GM23248 (cell line): ENCODE measurements at regions not wholly inside any gene's neighbourhood (a gene's known extent, or its start where the extent isn't known, plus 50 kb on each side); places are given as distances from the start of the nearest gene placed in this dataset.

ENCODE experiments used
- DNase-seq: peaks from one replicate; pipeline ENCODE4 v3.0.0-alpha.2; 2015
- H2AFZ ChIP-seq: fragments of 200-600 bp; sonication (generic); 2 replicates; pipeline ENCODE4 v1.6.1; 2016; ENCODE audit warnings: antibody characterized with exemption
- H3F3A ChIP-seq: fragments of 200-600 bp; sonication (generic); 2 replicates; pipeline ENCODE4 v1.6.1; 2016; ENCODE audit warnings: mild to moderate bottlenecking, antibody characterized with exemption, mixed run types; ENCODE audit not compliant: insufficient read depth
- H3K27ac ChIP-seq: fragments of 200-600 bp; sonication (generic); 2 replicates; pipeline ENCODE4 v1.5.1; 2016; ENCODE audit warnings: mild to moderate bottlenecking
- H3K27me3 ChIP-seq: fragments of 200-600 bp; sonication (generic); replicated peaks from 2 replicates; pipeline ENCODE4 v1.6.1; 2016; ENCODE audit warnings: mild to moderate bottlenecking; ENCODE audit not compliant: insufficient read depth
- H3K36me3 ChIP-seq: fragments of 200-600 bp; sonication (generic); 2 replicates; pipeline ENCODE4 v1.6.1; 2016; ENCODE audit warnings: low read depth, mild to moderate bottlenecking
- H3K4me1 ChIP-seq: fragments of 200-600 bp; sonication (generic); 2 replicates; pipeline ENCODE4 v1.6.1; 2016; ENCODE audit warnings: mild to moderate bottlenecking; ENCODE audit not compliant: insufficient read depth
- H3K4me2 ChIP-seq: fragments of 200-600 bp; sonication (generic); one replicate; pipeline ENCODE4 v1.6.1; 2016; ENCODE audit warnings: mild to moderate bottlenecking; ENCODE audit not compliant: unreplicated experiment
- H3K4me3 ChIP-seq: fragments of 200-600 bp; sonication (generic); 2 replicates; pipeline ENCODE4 v1.5.1; 2016; ENCODE audit warnings: mild to moderate bottlenecking
- H3K79me2 ChIP-seq: fragments of 200-600 bp; sonication (generic); 2 replicates; pipeline ENCODE4 v1.6.1; 2016; ENCODE audit warnings: mild to moderate bottlenecking; ENCODE audit not compliant: insufficient read depth
- H3K9ac ChIP-seq: fragments of 200-600 bp; sonication (generic); 2 replicates; pipeline ENCODE4 v1.6.1; 2016; ENCODE audit warnings: mild to moderate bottlenecking
- H3K9me2 ChIP-seq: fragments of 200-600 bp; sonication (generic); 2 replicates; pipeline ENCODE4 v1.6.1; 2016; ENCODE audit warnings: mixed run types, mild to moderate bottlenecking, moderate library complexity; ENCODE audit not compliant: insufficient read depth
- H3K9me3 ChIP-seq: fragments of 200-600 bp; sonication (generic); one replicate; pipeline ENCODE4 v1.6.1; 2017; ENCODE audit warnings: low read depth
- H4K20me1 ChIP-seq: fragments of 200-600 bp; sonication (generic); 2 replicates; pipeline ENCODE4 v1.6.0; 2016; ENCODE audit not compliant: insufficient read depth
- EZH2 ChIP-seq: fragments of 200-600 bp; sonication (generic); IDR thresholded peaks from 2 replicates; pipeline ENCODE4 v1.6.1; 2018; ENCODE audit warnings: antibody characterized with exemption, mild to moderate bottlenecking; ENCODE audit not compliant: insufficient read depth, poor library complexity, severe bottlenecking
- EZH2phosphoT487 ChIP-seq: fragments of 200-600 bp; sonication (generic); IDR thresholded peaks from 2 replicates; pipeline ENCODE4 v1.6.1; 2018; ENCODE audit warnings: antibody characterized with exemption, moderate library complexity, mild to moderate bottlenecking, low read depth; ENCODE audit not compliant: insufficient read depth
- WGBS, 2 experiments: methylation state at CpG; one replicate each; pipeline ENCODE4 v1.1.6; 2015 to 2017; ENCODE audit warnings: low lambda C conversion rate in 2 of 2, low coverage in 1 of 2; ENCODE audit errors: missing lambda C conversion rate in 2 of 2; 5-methylcytosine and 5-hydroxymethylcytosine counted together
- in situ Hi-C: fragments of 300-500 bp; cut with MboI; formaldehyde crosslinking; loops from 2 replicates; pipeline ENCODE4 v1.15.0; 2020

- H3F3A ChIP-seq, result no peaks in the 10 kb centered on the region
- TF ChIP-seq EZH2 (no peak), EZH2phosphoT487 (no peak)
- in situ Hi-C loops, result no loop called here
- H3K4me3 ChIP-seq, result no peak overlapping the region
- H3K27me3 ChIP-seq, result no peaks in the 10 kb centered on the region
- no peak overlapping the region for H3K4me2 ChIP-seq
- H3K4me1 ChIP-seq, result no peaks in the 10 kb centered on the region
- H3K9me2 ChIP-seq, result no peaks in the 10 kb centered on the region
- H3K36me3 ChIP-seq, result no peaks in the 10 kb centered on the region
- no peak overlapping the region for H2AFZ ChIP-seq
- H4K20me1 ChIP-seq, result no peaks in the 10 kb centered on the region
- no peak for DNase-seq
- no peaks in the 10 kb centered on the region for H3K9me3 ChIP-seq
- H3K9ac ChIP-seq, result no peak overlapping the region
- no peak overlapping the region for H3K27ac ChIP-seq
- H3K79me2 ChIP-seq, result no peaks in the 10 kb centered on the region
Measured at GRCh38 chr2:33933203-33933602, 334.1 kb upstream of the FAM98A start.

DNA sequence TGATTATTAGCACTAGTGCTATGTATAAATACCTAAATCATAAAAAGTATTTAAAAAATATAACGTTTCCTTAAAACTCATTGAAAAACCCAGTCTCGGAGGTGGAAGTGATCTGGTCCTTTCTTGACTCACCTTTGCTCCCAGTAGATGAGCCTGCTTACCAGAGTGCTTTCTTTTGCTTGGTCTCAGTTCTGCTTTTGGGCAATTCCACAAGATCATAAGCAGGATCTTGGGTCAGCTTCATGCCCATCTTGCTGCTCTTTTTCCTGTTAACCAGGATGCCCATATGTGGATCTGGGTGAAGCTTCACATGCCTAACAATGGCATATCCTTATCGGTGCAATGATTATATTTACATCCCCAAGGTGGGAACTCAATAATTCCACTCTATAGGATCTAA is 332.1 kb upstream of the FAM98A start:
- no peak overlapping the region for H2AFZ ChIP-seq
- in situ Hi-C loops, result no loop called here
- DNase-seq, result no peak
- no peaks in the 10 kb centered on the region for H3K4me1 ChIP-seq
- TF ChIP-seq EZH2phosphoT487, result no peak
- TF ChIP-seq EZH2, result no peak
- H3F3A ChIP-seq, result no peaks in the 10 kb centered on the region
- H3K79me2 ChIP-seq, result no peaks in the 10 kb centered on the region
- H3K4me2 ChIP-seq, result no peak overlapping the region
- no peaks in the 10 kb centered on the region for H3K9me2 ChIP-seq
- WGBS, 2 experiments, result 26 to 36% methylated on average over 3 of the region's 3 CpGs
- H3K36me3 ChIP-seq, result no peaks in the 10 kb centered on the region
- H3K27me3 ChIP-seq, result no peaks in the 10 kb centered on the region
- no peak overlapping the region for H3K9ac ChIP-seq
- no peaks in the 10 kb centered on the region for H3K9me3 ChIP-seq
- H3K27ac ChIP-seq, result no peak overlapping the region
- H4K20me1 ChIP-seq, result no peaks in the 10 kb centered on the region
- no peak overlapping the region for H3K4me3 ChIP-seq

- Histone ChIP-seq H3K9ac (no peak overlapping the region), H4K20me1 (no peaks in the 10 kb centered on the region), H3K36me3 (no peaks in the 10 kb centered on the region), H3K27ac (no peak overlapping the region), H3K4me1 (no peaks in the 10 kb centered on the region), H3K79me2 (no peaks in the 10 kb centered on the region), H2AFZ (no peak overlapping the region), H3K9me3 (no peaks in the 10 kb centered on the region), H3K4me3 (no peak overlapping the region), H3K4me2 (no peak overlapping the region), H3K27me3 (no peaks in the 10 kb centered on the region), H3F3A (no peaks in the 10 kb centered on the region), H3K9me2 (no peaks in the 10 kb centered on the region)
- WGBS, 2 experiments, result 43 to 49% methylated on average over 4 of the region's 4 CpGs
- in situ Hi-C loops, result no loop called here
- no peak for DNase-seq
- no peak for TF ChIP-seq EZH2phosphoT487
- no peak for TF ChIP-seq EZH2
Measured at GRCh38 chr2:33929467-33929866, 330.4 kb upstream of the FAM98A start.

DNA sequence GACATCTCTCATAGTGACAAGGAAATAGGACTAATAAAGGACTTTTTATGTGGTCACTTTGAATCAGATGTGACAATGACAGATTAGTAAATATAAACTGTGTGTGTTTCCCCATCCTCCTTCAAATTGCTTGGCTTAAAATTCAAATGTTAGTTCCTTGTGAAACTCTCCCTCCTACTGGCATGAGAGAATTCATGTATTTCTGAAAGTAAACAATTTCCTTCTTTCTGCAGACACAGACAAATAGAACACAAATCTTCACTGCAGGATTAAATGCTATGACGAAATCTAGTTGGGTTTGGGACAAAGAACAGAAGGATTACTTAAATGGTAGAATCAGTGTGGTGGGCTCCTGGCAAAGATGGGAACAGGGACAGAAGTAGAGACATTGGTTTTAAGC is 328.7 kb upstream of the FAM98A start:
- Histone ChIP-seq H3K4me3 (no peak overlapping the region), H3K27ac (no peak overlapping the region), H3K36me3 (no peaks in the 10 kb centered on the region), H3F3A (no peaks in the 10 kb centered on the region), H3K9me3 (no peaks in the 10 kb centered on the region), H3K9ac (no peak overlapping the region), H3K79me2 (no peaks in the 10 kb centered on the region), H2AFZ (no peak overlapping the region), H3K4me2 (no peak overlapping the region), H4K20me1 (no peaks in the 10 kb centered on the region), H3K9me2 (no peaks in the 10 kb centered on the region), H3K4me1 (no peaks in the 10 kb centered on the region), H3K27me3 (no peaks in the 10 kb centered on the region)
- in situ Hi-C loops, result no loop called here
- 0% methylated on average over 1 of the region's 1 CpG for whole genome bisulfite sequencing, 2 experiments
- no peak for DNase-seq
- no peak for TF ChIP-seq EZH2phosphoT487
- TF ChIP-seq EZH2, result no peak

- Histone ChIP-seq H3K27me3 (no peaks in the 10 kb centered on the region), H3K27ac (no peak overlapping the region), H3F3A (no peaks in the 10 kb centered on the region), H2AFZ (no peak overlapping the region), H3K9me3 (no peaks in the 10 kb centered on the region), H3K4me3 (no peak overlapping the region), H3K4me1 (no peaks in the 10 kb centered on the region), H4K20me1 (no peaks in the 10 kb centered on the region), H3K79me2 (no peaks in the 10 kb centered on the region), H3K9me2 (no peaks in the 10 kb centered on the region), H3K36me3 (no peaks in the 10 kb centered on the region), H3K4me2 (no peak overlapping the region), H3K9ac (no peak overlapping the region)
- TF ChIP-seq EZH2phosphoT487, result no peak
- no peak for TF ChIP-seq EZH2
- WGBS, 2 experiments, result 3 to 4% methylated on average over 1 of the region's 1 CpG
- in situ Hi-C loops, result no loop called here
- DNase-seq, result no peak
Measured at GRCh38 chr2:33925311-33925710, 326.2 kb upstream of the FAM98A start.
